GM19438 (cell line): ENCODE measurements at regions not wholly inside any gene's neighbourhood (a gene's known extent, or its start where the extent isn't known, plus 50 kb on each side); places are given as distances from the start of the nearest gene placed in this dataset.

Experiments used
- ATAC-seq: cut with Tn5 transposase; IDR thresholded peaks from one replicate; pipeline ENCODE4 v1.9.1; 2021; ENCODE audit warnings: low read depth; ENCODE audit not compliant: unreplicated experiment

DNA sequence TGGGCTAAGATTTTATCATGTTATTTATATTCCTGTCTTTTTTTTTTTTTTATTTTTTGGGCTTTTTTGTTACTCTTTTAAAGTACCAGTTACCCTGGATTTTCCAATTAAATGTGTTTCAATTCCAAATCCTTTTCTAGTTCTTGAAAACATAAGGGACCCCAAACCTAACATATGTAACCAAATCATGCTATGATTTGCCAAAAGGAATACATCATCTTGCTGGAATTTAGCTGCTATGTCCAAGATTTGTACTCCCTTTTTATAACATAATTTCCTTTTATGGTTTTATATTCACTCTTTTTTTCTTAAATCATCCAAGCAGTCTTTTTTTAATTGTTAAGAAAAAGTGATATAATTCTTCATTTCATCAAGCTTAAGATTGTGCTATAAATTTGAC lies 60.9 kb upstream of the DSEL start:
- ATAC-seq = no peak

DNA sequence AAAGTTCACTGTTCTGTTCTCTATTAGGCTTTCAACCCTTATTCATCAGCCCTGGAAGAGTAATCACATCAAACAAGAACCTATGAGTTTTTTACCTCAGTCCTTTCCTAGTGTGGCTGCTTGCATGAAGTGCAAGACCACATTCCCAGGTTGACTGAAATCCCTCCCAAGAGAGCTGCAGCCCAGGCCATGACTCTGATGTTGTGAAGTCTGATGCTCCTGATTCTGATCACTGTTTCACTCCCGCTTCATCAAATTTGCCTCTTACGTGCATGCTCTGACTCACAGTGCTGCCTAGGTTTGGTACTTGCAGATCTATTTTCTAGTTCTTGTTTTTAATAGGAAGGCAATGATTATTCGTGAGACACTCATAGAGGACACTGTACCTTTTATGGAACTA lies 58.2 kb upstream of the DSEL start:
- ATAC-seq = no peak

- no peak for ATAC-seq
These were observed 51.6 kb upstream of the DSEL start for GRCh38 chr18:67568166-67568565.
